ENCODE measurements at regions not wholly inside any gene's neighbourhood (a gene's known extent, or its start where the extent isn't known, plus 50 kb on each side); places are given as distances from the start of the nearest gene placed in this dataset.

DNA sequence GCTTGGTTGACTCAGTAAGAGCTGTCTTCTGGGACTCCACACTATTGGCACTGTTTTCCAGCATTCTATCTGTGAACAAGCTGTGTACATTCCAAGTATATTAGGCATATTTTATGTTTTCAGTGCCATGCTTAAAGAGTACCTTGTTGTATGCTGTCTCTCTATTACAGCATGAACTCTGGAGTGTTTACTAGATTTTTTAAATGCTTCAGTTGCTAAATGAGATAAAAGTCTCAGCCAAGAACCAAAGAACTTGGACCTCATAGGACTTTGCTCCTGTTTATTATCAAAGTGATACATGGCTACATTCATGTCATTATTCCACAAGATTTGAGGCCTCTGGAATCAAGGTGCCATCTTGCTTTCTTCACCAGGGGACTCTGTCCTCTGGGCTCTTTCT is 167.2 kb downstream of the C9orf152 start:
- POLR2A ChIA-PET = no interaction called here
- CTCF ChIA-PET = no interaction called here
- TF ChIP-seq MAZ (IDR thresholded peaks at IDR 0.05; ENCODE audit: borderline replicate concordance, low read depth, low read length) = no peak
- TF ChIP-seq HEYL (CRISPR knock-in tag; IDR thresholded peaks at IDR 0.05) = no peak
- TF ChIP-seq CHD2 (IDR thresholded peaks at IDR 0.05; ENCODE audit: low read length, partially characterized antibody) = no peak
- no peak for TF ChIP-seq BHLHE40 (IDR thresholded peaks at IDR 0.05; ENCODE audit: low read depth, low read length)
- TF ChIP-seq ZC3H11A (IDR thresholded peaks at IDR 0.05) = no peak
- TF ChIP-seq RARB (CRISPR knock-in tag; IDR thresholded peaks at IDR 0.05) = no peak
- no peak for TF ChIP-seq E2F6 (IDR thresholded peaks at IDR 0.05; ENCODE audit: borderline replicate concordance, low read depth)
- no peak for TF ChIP-seq ATOH8 (CRISPR knock-in tag; IDR thresholded peaks at IDR 0.05; ENCODE audit: low read depth)
- no peak for TF ChIP-seq JUN (IDR thresholded peaks at IDR 0.05)
- no peak for TF ChIP-seq POLR2A (IDR thresholded peaks at IDR 0.05; ENCODE audit: low read length)
- TF ChIP-seq POLR2AphosphoS2 (conservative IDR thresholded peaks at IDR 0.05; ENCODE audit: low read length) = no peak
- TF ChIP-seq SREBF2 (IDR thresholded peaks at IDR 0.05) = no peak
- Histone ChIP-seq H3K4me1 (no peaks in the 10 kb centered on the region), H3K4me3 (no peak overlapping the region), H3K27ac (no peak overlapping the region), H3K9me3 (no peaks in the 10 kb centered on the region), H3K4me2 (no peak overlapping the region)
- ATAC-seq (no peak), FAIRE-seq (no peak), DNase-seq (ENCODE audit: low read depth in 1 of 2, low spot score in 1 of 2) (no peak)

GRCh38 chr9:110041452-110041851 is 166.5 kb downstream of the C9orf152 start:
- ATAC-seq (no peak), FAIRE-seq (no peak), DNase-seq (ENCODE audit: low read depth in 1 of 2, low spot score in 1 of 2) (no peak)
- Histone ChIP-seq H3K27ac (no peak overlapping the region), H3K4me2 (no peak overlapping the region), H3K4me3 (no peak overlapping the region), H3K4me1 (no peaks in the 10 kb centered on the region), H3K9me3 (no peaks in the 10 kb centered on the region)
- WGBS (ENCODE audit: missing lambda C conversion rate) = 88% methylated on average over 5 of the region's 5 CpGs
- POLR2A ChIA-PET = no interaction called here
- CTCF ChIA-PET = no interaction called here
- TF ChIP-seq SMC3 (IDR thresholded peaks at IDR 0.05) (no peak), TFCP2L1 (CRISPR knock-in tag; IDR thresholded peaks at IDR 0.05) (no peak), JUNB (IDR thresholded peaks at IDR 0.05) (no peak)

- H3K4me3 ChIP-seq = no peak overlapping the region; the same call in 2 of the 3 replicates
- no peak overlapping the region for H3K4me2 ChIP-seq
- TF ChIP-seq ZFP36 (IDR thresholded peaks at IDR 0.05; ENCODE audit: borderline replicate concordance, partially characterized antibody) (no peak), BHLHE40 (IDR thresholded peaks at IDR 0.05; ENCODE audit: low read depth, low read length) (no peak), TP53 (CRISPR knock-in tag; IDR thresholded peaks at IDR 0.05) (no peak), HOXB13 (CRISPR knock-in tag; IDR thresholded peaks at IDR 0.05; ENCODE audit: low read depth) (no peak), ZSCAN20 (CRISPR knock-in tag; IDR thresholded peaks at IDR 0.05) (no peak), FOXS1 (CRISPR knock-in tag; IDR thresholded peaks at IDR 0.05) (no peak), RARB (CRISPR knock-in tag; IDR thresholded peaks at IDR 0.05) (no peak), EHMT2 (IDR thresholded peaks at IDR 0.05; ENCODE audit: low read depth) (no peak), CHD2 (IDR thresholded peaks at IDR 0.05; ENCODE audit: low read length, partially characterized antibody) (no peak), ATOH8 (CRISPR knock-in tag; IDR thresholded peaks at IDR 0.05; ENCODE audit: low read depth) (no peak), MAFK (IDR thresholded peaks at IDR 0.05; ENCODE audit: partially characterized antibody) (no peak), CEBPB (IDR thresholded peaks at IDR 0.05) (no peak), CBX2 (IDR thresholded peaks at IDR 0.05; ENCODE audit: borderline replicate concordance, low read depth) (no peak), TFCP2L1 (CRISPR knock-in tag; IDR thresholded peaks at IDR 0.05) (no peak), PHF8 (IDR thresholded peaks at IDR 0.05; ENCODE audit: borderline replicate concordance, low read depth) (no peak), GATA3 (IDR thresholded peaks at IDR 0.05; ENCODE audit: borderline replicate concordance) (no peak), RNF2 (IDR thresholded peaks at IDR 0.05; ENCODE audit: borderline replicate concordance, low read depth) (no peak), RAD21 (conservative IDR thresholded peaks at IDR 0.05 in 1 of 2, IDR thresholded peaks at IDR 0.05 in 1 of 2) (no peak)
- TF ChIP-seq, protein P1, sequence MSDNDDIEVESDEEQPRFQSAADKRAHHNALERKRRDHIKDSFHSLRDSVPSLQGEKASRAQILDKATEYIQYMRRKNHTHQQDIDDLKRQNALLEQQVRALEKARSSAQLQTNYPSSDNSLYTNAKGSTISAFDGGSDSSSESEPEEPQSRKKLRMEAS (IDR thresholded peaks at IDR 0.05) = no peak
- ChIA-PET POLR2A (no interaction called here), CTCF (interaction anchor here (1.5 to 20.5 kb wide), 2 partner anchors 11 to 140 kb away, joined by 5 to 343 read pairs; no protein-coding TSS in a partner anchor)
- ATAC-seq (no peak), DNase-seq (ENCODE audit: low read depth in 1 of 2, low spot score in 1 of 2) (no peak), FAIRE-seq (no peak)
- WGBS (ENCODE audit: missing lambda C conversion rate) = 76% methylated on average over 7 of the region's 7 CpGs
- H3K4me1 ChIP-seq = peaks cover 23% of the 10 kb centered on the region
- no peaks in the 10 kb centered on the region for H3K9me3 ChIP-seq
- no peak overlapping the region for H3K27ac ChIP-seq
Observed at GRCh38 chr9:110047232-110047954, 160.6 kb downstream of the C9orf152 start.

All from A549 (cell line).